ENCODE measurements at regions not wholly inside any gene's neighbourhood (a gene's known extent, or its start where the extent isn't known, plus 50 kb on each side); places are given as distances from the start of the nearest gene placed in this dataset.

DNA sequence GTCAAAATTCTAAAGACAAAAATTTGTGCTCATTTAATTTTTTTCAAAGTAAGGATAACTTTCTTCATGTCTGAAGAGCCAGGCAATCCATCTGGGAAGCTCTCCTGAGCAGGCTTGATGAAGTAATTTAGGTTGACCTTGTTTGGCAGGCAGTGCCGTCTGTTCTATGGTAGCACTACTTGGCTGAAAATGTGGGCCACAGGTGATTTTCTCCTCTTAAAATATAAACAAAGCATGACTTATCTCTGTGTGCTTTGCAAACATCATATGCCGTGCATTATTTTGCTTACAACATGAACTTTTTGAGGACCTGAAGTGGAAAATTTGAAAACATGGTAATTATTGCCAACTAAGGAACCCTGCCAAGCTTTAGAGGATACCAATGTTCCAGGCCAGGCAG lies 143.2 kb downstream of the RAP2B start:
- H3K27ac ChIP-seq (ENCODE audit: low read depth, low read length), result no peak overlapping the region
- H2AFZ ChIP-seq (ENCODE audit: low read depth, low read length, poor library complexity, severe bottlenecking), result no peak overlapping the region
- DNase-seq (ENCODE audit: low read depth, low spot score), result no peak
- no peaks in the 10 kb centered on the region for H4K20me1 ChIP-seq (ENCODE audit: insufficient read depth)
- H3K79me2 ChIP-seq (ENCODE audit: insufficient read depth, low read length), result no peaks in the 10 kb centered on the region
- ATAC-seq, result no peak
- TF ChIP-seq TCF7L2 (IDR thresholded peaks at IDR 0.05; ENCODE audit: borderline replicate concordance, extremely low read depth, insufficient read depth, insufficient read length), result no peak
- TF ChIP-seq EZH2phosphoT487 (IDR thresholded peaks at IDR 0.05; ENCODE audit: borderline replicate concordance), result no peak
- TF ChIP-seq JUND (IDR thresholded peaks at IDR 0.05), result no peak
- TF ChIP-seq ZFX (IDR thresholded peaks at IDR 0.05), result no peak
- TF ChIP-seq MAX (IDR thresholded peaks at IDR 0.05), result no peak
- TF ChIP-seq SIN3A (IDR thresholded peaks at IDR 0.05; ENCODE audit: low read depth), result no peak
- TF ChIP-seq CEBPB (IDR thresholded peaks at IDR 0.05; ENCODE audit: low read depth), result no peak
- TF ChIP-seq POLR2A (IDR thresholded peaks at IDR 0.05; ENCODE audit: borderline replicate concordance, extremely low read depth, insufficient read depth, insufficient read length), result no peak
- TF ChIP-seq EGR1 (IDR thresholded peaks at IDR 0.05; ENCODE audit: low read depth), result no peak
- TF ChIP-seq SP1 (IDR thresholded peaks at IDR 0.05; ENCODE audit: low read depth), result no peak
- no peak for TF ChIP-seq EZH2 (IDR thresholded peaks at IDR 0.05)
- TF ChIP-seq FOSL1 (IDR thresholded peaks at IDR 0.05; ENCODE audit: low read depth), result no peak
- TF ChIP-seq CTCF (IDR thresholded peaks at IDR 0.05 in 2 of 3, conservative IDR thresholded peaks at IDR 0.05 in 1 of 3; ENCODE audit: borderline replicate concordance in 1 of 3, insufficient read depth in 1 of 3, low read depth in 2 of 3, low read length in 2 of 3), result no peak
- TF ChIP-seq, protein P1, sequence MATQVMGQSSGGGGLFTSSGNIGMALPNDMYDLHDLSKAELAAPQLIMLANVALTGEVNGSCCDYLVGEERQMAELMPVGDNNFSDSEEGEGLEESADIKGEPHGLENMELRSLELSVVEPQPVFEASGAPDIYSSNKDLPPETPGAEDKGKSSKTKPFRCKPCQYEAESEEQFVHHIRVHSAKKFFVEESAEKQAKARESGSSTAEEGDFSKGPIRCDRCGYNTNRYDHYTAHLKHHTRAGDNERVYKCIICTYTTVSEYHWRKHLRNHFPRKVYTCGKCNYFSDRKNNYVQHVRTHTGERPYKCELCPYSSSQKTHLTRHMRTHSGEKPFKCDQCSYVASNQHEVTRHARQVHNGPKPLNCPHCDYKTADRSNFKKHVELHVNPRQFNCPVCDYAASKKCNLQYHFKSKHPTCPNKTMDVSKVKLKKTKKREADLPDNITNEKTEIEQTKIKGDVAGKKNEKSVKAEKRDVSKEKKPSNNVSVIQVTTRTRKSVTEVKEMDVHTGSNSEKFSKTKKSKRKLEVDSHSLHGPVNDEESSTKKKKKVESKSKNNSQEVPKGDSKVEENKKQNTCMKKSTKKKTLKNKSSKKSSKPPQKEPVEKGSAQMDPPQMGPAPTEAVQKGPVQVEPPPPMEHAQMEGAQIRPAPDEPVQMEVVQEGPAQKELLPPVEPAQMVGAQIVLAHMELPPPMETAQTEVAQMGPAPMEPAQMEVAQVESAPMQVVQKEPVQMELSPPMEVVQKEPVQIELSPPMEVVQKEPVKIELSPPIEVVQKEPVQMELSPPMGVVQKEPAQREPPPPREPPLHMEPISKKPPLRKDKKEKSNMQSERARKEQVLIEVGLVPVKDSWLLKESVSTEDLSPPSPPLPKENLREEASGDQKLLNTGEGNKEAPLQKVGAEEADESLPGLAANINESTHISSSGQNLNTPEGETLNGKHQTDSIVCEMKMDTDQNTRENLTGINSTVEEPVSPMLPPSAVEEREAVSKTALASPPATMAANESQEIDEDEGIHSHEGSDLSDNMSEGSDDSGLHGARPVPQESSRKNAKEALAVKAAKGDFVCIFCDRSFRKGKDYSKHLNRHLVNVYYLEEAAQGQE (IDR thresholded peaks at IDR 0.05; ENCODE audit: low read depth), result no peak
- intact Hi-C loops (cut with micrococcal nuclease), result no loop called here
- no peak overlapping the region for H3K4me2 ChIP-seq (ENCODE audit: low read length)
- ChIA-PET POLR2A (no interaction called here), RAD21 (ENCODE audit: low non-redundant PET in 1 of 2, low total read pairs in 2 of 2, uncharacterized antibody in 2 of 2, unreplicated experiment in 2 of 2) (no interaction called here), CTCF (no interaction called here)
- no peak overlapping the region for H3K4me3 ChIP-seq (replicated peaks in 1 of 2; ENCODE audit: low read depth in 1 of 2, low read length in 2 of 2)
- no peaks in the 10 kb centered on the region for H3K27me3 ChIP-seq (ENCODE audit: insufficient read depth, low read length)
- H3K9me2 ChIP-seq (ENCODE audit: insufficient read depth), result no peaks in the 10 kb centered on the region
- H3K4me1 ChIP-seq (ENCODE audit: control insufficient read depth in 1 of 2, insufficient read depth in 2 of 2, low read length in 2 of 2), result no peaks in the 10 kb centered on the region
- H3K36me3 ChIP-seq (ENCODE audit: control insufficient read depth in 1 of 2, insufficient read depth in 2 of 2, low read length in 2 of 2), result no peaks in the 10 kb centered on the region
- H3K9ac ChIP-seq (ENCODE audit: low read length), result no peak overlapping the region
- H3K9me3 ChIP-seq (ENCODE audit: control insufficient read depth in 1 of 2, insufficient read depth in 1 of 2, low read depth in 1 of 2, low read length in 2 of 2), result no peaks in the 10 kb centered on the region
- BruUV-seq (replicated peaks), result no TSS peak

Data from HCT116 (cell line).